K562 (cell line): ENCODE measurements at regions not wholly inside any gene's neighbourhood (a gene's known extent, or its start where the extent isn't known, plus 50 kb on each side); places are given as distances from the start of the nearest gene placed in this dataset.

Source experiments
- HNRNPUL1 ChIP-seq: fragments of 200-400 bp; formaldehyde crosslinking; IDR thresholded peaks from 2 replicates; pipeline ENCODE4 v1.6.1; 2017; ENCODE audit warnings: low read length
- SP1 ChIP-seq: sonication (generic); formaldehyde crosslinking; IDR thresholded peaks from 2 replicates; pipeline ENCODE4 v1.8.1; 2022; ENCODE audit warnings: mild to moderate bottlenecking, missing genetic modification reagents
- THRAP3 ChIP-seq: fragments of 450-650 bp; IDR thresholded peaks from 2 replicates; pipeline ENCODE4 v1.6.1; 2016; ENCODE audit warnings: mild to moderate bottlenecking, inconsistent platforms, borderline replicate concordance

GRCh38 chrX:69032601-69033000 is 132.7 kb downstream of the PJA1 start:
- TF ChIP-seq SP1 (CRISPR knock-in tag) (no peak), THRAP3 (no peak), HNRNPUL1 (no peak)
